ENCODE measurements at regions not wholly inside any gene's neighbourhood (a gene's known extent, or its start where the extent isn't known, plus 50 kb on each side); places are given as distances from the start of the nearest gene placed in this dataset.

DNA sequence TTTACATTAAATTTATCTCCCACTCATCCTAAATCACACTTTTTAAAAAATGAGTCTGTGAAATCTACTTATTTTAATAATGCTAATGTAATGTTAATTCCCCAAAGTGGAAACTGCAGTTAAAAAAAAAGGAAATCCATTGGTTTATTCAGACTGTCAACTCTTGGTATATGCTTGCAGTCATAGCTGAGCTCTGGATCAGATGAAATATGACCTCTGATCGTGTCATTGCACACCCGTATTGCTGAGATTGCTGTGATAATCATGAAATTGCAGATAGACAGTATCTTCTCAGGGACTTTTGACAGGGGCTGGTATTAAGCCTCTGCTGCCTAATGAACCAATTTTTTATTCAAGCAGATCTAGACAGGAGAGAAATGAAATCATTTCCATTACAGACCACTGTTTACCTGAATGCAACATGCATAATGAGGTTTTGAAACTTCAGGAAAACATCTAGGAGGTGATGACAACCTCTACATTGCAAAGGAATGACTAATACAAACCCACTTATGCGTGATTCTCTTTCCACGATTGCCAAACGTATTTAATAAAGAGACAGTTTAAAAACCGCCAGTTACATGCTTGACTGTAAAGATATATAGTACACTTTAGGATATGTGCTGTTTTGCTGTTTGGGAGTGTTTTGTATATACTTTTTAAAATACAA, 138.3 kb upstream of the PUDP start:
- no peak for DNase-seq (ENCODE audit: low spot score in 2 of 2)
- Histone ChIP-seq H3K36me3 (no peaks in the 10 kb centered on the region), H3K27me3 (no peaks in the 10 kb centered on the region), H3K9me3 (no peaks in the 10 kb centered on the region), H3K4me3 (no peak overlapping the region), H3K27ac (no peak overlapping the region), H3K4me1 (no peaks in the 10 kb centered on the region)
- TF ChIP-seq, protein P1, sequence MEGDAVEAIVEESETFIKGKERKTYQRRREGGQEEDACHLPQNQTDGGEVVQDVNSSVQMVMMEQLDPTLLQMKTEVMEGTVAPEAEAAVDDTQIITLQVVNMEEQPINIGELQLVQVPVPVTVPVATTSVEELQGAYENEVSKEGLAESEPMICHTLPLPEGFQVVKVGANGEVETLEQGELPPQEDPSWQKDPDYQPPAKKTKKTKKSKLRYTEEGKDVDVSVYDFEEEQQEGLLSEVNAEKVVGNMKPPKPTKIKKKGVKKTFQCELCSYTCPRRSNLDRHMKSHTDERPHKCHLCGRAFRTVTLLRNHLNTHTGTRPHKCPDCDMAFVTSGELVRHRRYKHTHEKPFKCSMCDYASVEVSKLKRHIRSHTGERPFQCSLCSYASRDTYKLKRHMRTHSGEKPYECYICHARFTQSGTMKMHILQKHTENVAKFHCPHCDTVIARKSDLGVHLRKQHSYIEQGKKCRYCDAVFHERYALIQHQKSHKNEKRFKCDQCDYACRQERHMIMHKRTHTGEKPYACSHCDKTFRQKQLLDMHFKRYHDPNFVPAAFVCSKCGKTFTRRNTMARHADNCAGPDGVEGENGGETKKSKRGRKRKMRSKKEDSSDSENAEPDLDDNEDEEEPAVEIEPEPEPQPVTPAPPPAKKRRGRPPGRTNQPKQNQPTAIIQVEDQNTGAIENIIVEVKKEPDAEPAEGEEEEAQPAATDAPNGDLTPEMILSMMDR (IDR thresholded peaks at IDR 0.05) = no peak
- intact Hi-C loops (cut with DNase I) = no loop called here

DNA sequence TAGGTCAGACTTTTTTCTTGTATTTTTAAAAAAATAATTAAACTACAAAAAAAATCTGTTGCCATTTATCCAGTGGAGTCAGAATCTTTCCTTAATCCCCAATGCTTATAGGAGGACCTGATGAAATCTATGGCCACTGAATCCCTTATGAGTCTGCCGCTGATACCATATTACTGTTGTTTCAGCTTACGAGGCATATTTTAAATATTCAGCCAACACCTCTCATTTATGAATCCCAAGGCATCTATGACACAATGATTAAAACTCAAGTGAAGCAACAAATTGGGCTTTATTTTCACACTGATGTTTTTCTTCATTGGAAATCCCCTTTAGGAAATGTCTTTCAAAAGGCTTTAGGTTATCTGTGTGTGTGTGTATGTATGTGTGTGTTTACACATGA, 137.8 kb upstream of the PUDP start:
- Histone ChIP-seq H3K9me3 (no peaks in the 10 kb centered on the region), H3K36me3 (no peaks in the 10 kb centered on the region), H3K27me3 (no peaks in the 10 kb centered on the region), H3K27ac (no peak overlapping the region), H3K4me1 (no peaks in the 10 kb centered on the region), H3K4me3 (no peak overlapping the region)
- TF ChIP-seq, protein P1 (IDR thresholded peaks at IDR 0.05) = no peak
- intact Hi-C loops (cut with DNase I) = no loop called here
- no peak for DNase-seq (ENCODE audit: low spot score in 2 of 2)

DNA sequence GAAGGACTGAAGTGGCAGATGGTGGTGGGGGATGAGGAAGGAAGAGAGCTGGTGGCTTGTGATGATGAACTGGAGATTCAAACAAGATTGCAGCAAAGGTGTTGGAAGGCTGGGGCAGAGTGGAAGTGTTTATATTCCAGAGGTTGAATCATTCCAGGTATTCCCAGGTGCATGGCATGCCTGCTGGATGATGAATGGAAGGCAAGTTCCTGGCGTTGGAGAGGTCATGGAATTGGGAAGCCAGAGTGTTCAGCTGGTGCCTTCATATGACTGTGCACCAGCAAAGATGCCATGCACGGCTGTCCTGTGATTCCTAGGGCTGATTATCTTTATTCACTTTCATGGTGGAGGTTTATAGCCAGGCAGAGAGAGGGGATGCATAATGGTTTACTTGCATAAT, 135.8 kb upstream of the PUDP start:
- intact Hi-C loops (cut with DNase I) = no loop called here
- H3K9me3 ChIP-seq = no peaks in the 10 kb centered on the region
- no peaks in the 10 kb centered on the region for H3K36me3 ChIP-seq
- no peak overlapping the region for H3K27ac ChIP-seq
- no peak overlapping the region for H3K4me3 ChIP-seq
- H3K27me3 ChIP-seq = no peaks in the 10 kb centered on the region
- TF ChIP-seq, protein P1 (IDR thresholded peaks at IDR 0.05) = no peak
- no peak for DNase-seq (ENCODE audit: low spot score in 2 of 2)
- no peaks in the 10 kb centered on the region for H3K4me1 ChIP-seq

DNA sequence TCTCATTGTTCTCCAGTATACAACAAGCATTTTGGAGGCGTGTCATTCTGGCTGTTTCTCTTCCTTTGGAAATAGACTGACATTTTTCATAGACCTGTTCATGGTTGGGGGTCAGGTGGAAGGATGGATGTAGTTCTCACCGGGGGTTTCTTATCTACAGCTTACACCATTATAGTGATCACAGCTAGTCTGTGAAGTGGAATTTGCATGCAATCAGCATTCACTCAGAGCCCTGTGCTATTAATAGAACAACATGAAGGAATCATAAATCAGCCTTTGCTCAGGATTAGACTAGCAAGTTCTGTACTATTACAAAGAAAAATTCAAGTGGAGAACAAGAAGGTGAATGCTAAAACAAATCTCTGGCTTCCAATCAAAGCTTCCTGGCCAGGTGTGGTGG, 132.6 kb upstream of the PUDP start:
- Histone ChIP-seq H3K9me3 (no peaks in the 10 kb centered on the region), H3K4me1 (no peaks in the 10 kb centered on the region), H3K4me3 (no peak overlapping the region), H3K36me3 (no peaks in the 10 kb centered on the region), H3K27me3 (no peaks in the 10 kb centered on the region), H3K27ac (no peak overlapping the region)
- TF ChIP-seq, protein P1 (IDR thresholded peaks at IDR 0.05) = no peak
- intact Hi-C loops (cut with DNase I) = no loop called here
- DNase-seq (ENCODE audit: low spot score in 2 of 2) = no peak

DNA sequence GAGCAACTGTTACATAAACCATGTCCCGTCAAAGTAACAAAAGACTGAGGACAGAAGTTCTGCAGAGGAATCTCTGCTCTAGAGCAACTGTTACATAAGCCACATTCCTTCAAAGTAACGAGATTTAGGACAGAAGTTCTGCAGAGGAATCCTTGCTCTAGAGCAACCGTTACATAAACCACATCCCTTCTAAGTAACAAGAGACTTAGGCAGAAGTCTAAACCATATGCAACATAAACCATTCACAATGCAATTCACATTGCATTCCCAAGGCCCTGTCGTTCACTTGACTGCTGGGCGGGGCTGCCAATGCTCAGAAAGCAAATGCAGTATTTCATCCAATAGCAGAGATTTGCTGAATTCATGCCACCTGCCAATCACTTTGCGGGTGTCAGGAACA, 124.4 kb upstream of the PUDP start:
- Histone ChIP-seq H3K9me3 (no peaks in the 10 kb centered on the region), H3K4me3 (no peak overlapping the region), H3K27me3 (no peaks in the 10 kb centered on the region), H3K36me3 (no peaks in the 10 kb centered on the region), H3K27ac (no peak overlapping the region), H3K4me1 (no peaks in the 10 kb centered on the region)
- DNase-seq (ENCODE audit: low spot score in 2 of 2) = no peak
- intact Hi-C loops (cut with DNase I) = no loop called here
- TF ChIP-seq, protein P1 (IDR thresholded peaks at IDR 0.05) = no peak

DNA sequence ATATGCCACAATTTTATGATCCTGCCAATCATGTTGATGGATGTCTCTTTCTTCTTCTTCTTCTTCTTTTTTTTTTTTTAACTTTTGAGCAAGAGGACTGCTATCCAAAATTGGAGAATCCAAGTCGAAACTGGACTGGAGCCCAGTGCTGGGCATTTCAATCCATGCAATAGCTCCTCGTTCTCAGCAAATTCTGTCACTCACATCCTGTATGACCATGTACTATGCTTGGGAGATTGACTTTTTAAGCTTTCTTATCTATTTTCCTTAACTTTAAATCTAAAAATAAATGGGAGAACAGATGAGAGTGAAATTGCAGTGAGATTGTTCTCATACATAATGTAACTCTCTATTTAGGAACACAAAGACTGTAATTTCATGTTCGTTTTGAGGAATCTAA, 123.0 kb upstream of the PUDP start:
- no peaks in the 10 kb centered on the region for H3K27me3 ChIP-seq
- DNase-seq (ENCODE audit: low spot score in 2 of 2) = no peak
- no peaks in the 10 kb centered on the region for H3K36me3 ChIP-seq
- H3K27ac ChIP-seq = no peak overlapping the region
- H3K9me3 ChIP-seq = no peaks in the 10 kb centered on the region
- intact Hi-C loops (cut with DNase I) = no loop called here
- TF ChIP-seq, protein P1 (IDR thresholded peaks at IDR 0.05) = no peak
- no peaks in the 10 kb centered on the region for H3K4me1 ChIP-seq
- no peak overlapping the region for H3K4me3 ChIP-seq
